IPS DF 4.7 (cell line): ENCODE measurements at regions not wholly inside any gene's neighbourhood (a gene's known extent, or its start where the extent isn't known, plus 50 kb on each side); places are given as distances from the start of the nearest gene placed in this dataset.
"Not testable (repeated sequence)": the region's sequence is repeated elsewhere in the genome, so short reads cannot be mapped to it uniquely, and the experiment has no call there.

Experiments used
- DNase-seq: peaks from one replicate; pipeline ENCODE4 v3.0.0-alpha.2; 2013; ENCODE audit warnings: low spot score; ENCODE audit errors: extremely low read depth

- DNase-seq, result no peak
Observed at GRCh38 chr3:19825193-19825592, 108.8 kb downstream of the EFHB start.

GRCh38 chr3:19822805-19823204 is 111.2 kb downstream of the EFHB start:
- no peak for DNase-seq

GRCh38 chr3:19816631-19817030 is 117.4 kb downstream of the EFHB start:
- no peak for DNase-seq

- no peak for DNase-seq
Observed at GRCh38 chr3:19815805-19816204, 118.2 kb downstream of the EFHB start.

GRCh38 chr3:19813743-19814142 is 120.3 kb downstream of the EFHB start:
- DNase-seq, result not testable (repeated sequence)

- no peak for DNase-seq
Observed at GRCh38 chr3:19811689-19812088, 122.3 kb downstream of the EFHB start.

GRCh38 chr3:19808834-19809233 is 125.2 kb downstream of the EFHB start:
- no peak for DNase-seq

- DNase-seq, result no peak
Observed at GRCh38 chr3:19799887-19800286, 134.1 kb downstream of the EFHB start.

GRCh38 chr3:19799115-19799514 is 134.9 kb downstream of the EFHB start:
- DNase-seq, result no peak

GRCh38 chr3:19798324-19798723 is 135.7 kb downstream of the EFHB start:
- DNase-seq, result no peak

GRCh38 chr3:19792388-19792787 is 141.6 kb downstream of the EFHB start:
- no peak for DNase-seq

- no peak for DNase-seq
Observed at GRCh38 chr3:19775765-19776164, 158.3 kb downstream of the EFHB start.

GRCh38 chr3:19769694-19770093 is 164.3 kb downstream of the EFHB start:
- DNase-seq, result no peak

GRCh38 chr3:19765954-19766353 is 168.1 kb downstream of the EFHB start:
- no peak for DNase-seq

GRCh38 chr3:19757773-19758172 is 176.2 kb downstream of the EFHB start:
- DNase-seq, result no peak

GRCh38 chr3:19749448-19750017 is 184.5 kb downstream of the EFHB start:
- no peak for DNase-seq

- DNase-seq, result no peak
Observed at GRCh38 chr3:19748782-19749447, 185.1 kb downstream of the EFHB start.

- DNase-seq, result no peak
Observed at GRCh38 chr3:19744047-19744446, 190.0 kb downstream of the EFHB start.

GRCh38 chr3:19742935-19743334 is 191.1 kb downstream of the EFHB start:
- no peak for DNase-seq

GRCh38 chr3:19739504-19739903 is 194.5 kb downstream of the EFHB start:
- DNase-seq, result no peak

GRCh38 chr3:19738846-19739245 is 195.2 kb downstream of the EFHB start:
- DNase-seq, result no peak

- no peak for DNase-seq
Observed at GRCh38 chr3:19735111-19735510, 198.9 kb downstream of the EFHB start.

- no peak for DNase-seq
Observed at GRCh38 chr3:19734453-19734852, 199.6 kb downstream of the EFHB start.
